Chondrocyte (in vitro differentiated cells): ENCODE measurements at regions not wholly inside any gene's neighbourhood (a gene's known extent, or its start where the extent isn't known, plus 50 kb on each side); places are given as distances from the start of the nearest gene placed in this dataset.

Experiments
- DNase-seq: peaks from one replicate; pipeline ENCODE4 v3.0.0; 2021; ENCODE audit warnings: mixed read lengths, low spot score
- H3K27ac Mint-ChIP-seq: one replicate; pipeline ENCODE4 v1.8.0; 2021; ENCODE audit warnings: mild to moderate bottlenecking, moderate library complexity, mixed read lengths; ENCODE audit not compliant: unreplicated experiment
- H3K27me3 Mint-ChIP-seq: 2 replicates; pipeline ENCODE4 v1.8.0; 2021; ENCODE audit warnings: low read depth, mixed read lengths
- H3K36me3 Mint-ChIP-seq: 2 replicates; pipeline ENCODE4 v1.8.0; 2021; ENCODE audit warnings: low read depth, mixed read lengths
- H3K4me1 Mint-ChIP-seq: 2 replicates; pipeline ENCODE4 v1.8.0; 2021; ENCODE audit warnings: low read depth, mild to moderate bottlenecking, mixed read lengths
- H3K4me3 Mint-ChIP-seq: one replicate; pipeline ENCODE4 v1.8.0; 2021; ENCODE audit warnings: mild to moderate bottlenecking, moderate library complexity, mixed read lengths; ENCODE audit not compliant: unreplicated experiment
- H3K9me3 Mint-ChIP-seq: 2 replicates; pipeline ENCODE4 v1.8.0; 2021; ENCODE audit warnings: low read depth, mixed read lengths
- CTCF ChIP-seq: fragments of 200-600 bp; sonication (generic); IDR thresholded peaks from 2 replicates; pipeline ENCODE4 v1.5.0; 2021; ENCODE audit warnings: antibody characterized with exemption, mild to moderate bottlenecking, moderate library complexity

- Mint-ChIP-seq H3K27ac (no peak overlapping the region), H3K27me3 (no peaks in the 10 kb centered on the region), H3K4me3 (no peak overlapping the region), H3K4me1 (peaks cover 12% of the 10 kb centered on the region), H3K9me3 (peaks cover 19% of the 10 kb centered on the region), H3K36me3 (no peaks in the 10 kb centered on the region)
- DNase-seq = no peak
- no peak for TF ChIP-seq CTCF
Observed at GRCh38 chr3:164224126-164224525, 854.2 kb downstream of the SI start.

GRCh38 chr3:164222197-164222596 lies 856.1 kb downstream of the SI start:
- peaks cover 12% of the 10 kb centered on the region for H3K4me1 Mint-ChIP-seq
- no peak overlapping the region for H3K4me3 Mint-ChIP-seq
- peaks cover 23% of the 10 kb centered on the region for H3K9me3 Mint-ChIP-seq
- no peak for TF ChIP-seq CTCF
- no peak for DNase-seq
- no peaks in the 10 kb centered on the region for H3K27me3 Mint-ChIP-seq
- no peaks in the 10 kb centered on the region for H3K36me3 Mint-ChIP-seq
- no peak overlapping the region for H3K27ac Mint-ChIP-seq

GRCh38 chr3:164221297-164221696 lies 857.0 kb downstream of the SI start:
- no peak for TF ChIP-seq CTCF
- Mint-ChIP-seq H3K9me3 (peaks cover 27% of the 10 kb centered on the region), H3K4me3 (no peak overlapping the region), H3K36me3 (no peaks in the 10 kb centered on the region), H3K4me1 (peaks cover 12% of the 10 kb centered on the region), H3K27me3 (no peaks in the 10 kb centered on the region), H3K27ac (no peak overlapping the region)
- no peak for DNase-seq

- no peak for TF ChIP-seq CTCF
- no peak for DNase-seq
- H3K4me3 Mint-ChIP-seq = peak overlapping the region; percentile 11
- H3K27me3 Mint-ChIP-seq = no peaks in the 10 kb centered on the region
- peaks cover 8% of the 10 kb centered on the region for H3K9me3 Mint-ChIP-seq
- peak overlapping the region; percentile 85 for H3K27ac Mint-ChIP-seq
- H3K4me1 Mint-ChIP-seq = peaks cover 34% of the 10 kb centered on the region
- H3K36me3 Mint-ChIP-seq = peaks cover 4% of the 10 kb centered on the region
Observed at GRCh38 chr3:164209363-164209762, 868.9 kb downstream of the SI start.

GRCh38 chr3:164208821-164209220 lies 869.5 kb downstream of the SI start:
- no peak overlapping the region for H3K4me3 Mint-ChIP-seq
- no peaks in the 10 kb centered on the region for H3K27me3 Mint-ChIP-seq
- peaks cover 4% of the 10 kb centered on the region for H3K36me3 Mint-ChIP-seq
- peaks cover 34% of the 10 kb centered on the region for H3K4me1 Mint-ChIP-seq
- H3K9me3 Mint-ChIP-seq = peaks cover 8% of the 10 kb centered on the region
- TF ChIP-seq CTCF = peak; percentile 37
- H3K27ac Mint-ChIP-seq = peak overlapping the region; percentile 85
- DNase-seq = no peak
